ENCODE measurements at regions not wholly inside any gene's neighbourhood (a gene's known extent, or its start where the extent isn't known, plus 50 kb on each side); places are given as distances from the start of the nearest gene placed in this dataset.

DNA sequence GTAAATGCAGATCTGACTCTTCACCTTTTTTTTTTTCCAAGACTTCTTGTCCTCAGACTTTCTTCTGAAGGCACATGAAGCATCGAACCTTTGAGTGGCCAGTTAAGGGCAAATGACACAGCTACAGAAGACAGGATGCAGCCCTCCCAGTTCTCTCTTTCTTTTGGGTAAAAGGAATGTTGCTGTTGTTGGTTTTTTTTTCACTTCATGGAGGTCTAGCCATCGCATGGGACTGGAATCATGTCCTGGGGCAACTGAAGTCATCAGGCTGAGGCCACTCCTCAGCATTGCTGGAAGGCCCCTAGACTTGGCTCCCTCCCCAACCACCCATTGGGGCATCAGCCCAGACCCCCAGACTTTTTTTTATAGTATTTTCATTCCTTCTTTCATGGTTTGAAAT, 896.5 kb downstream of the SORCS1 start:
- Histone ChIP-seq H3K4me2 (ENCODE audit: low read depth, low read length) (no peak overlapping the region), H3K9me1 (ENCODE audit: insufficient read depth, low read length) (no peaks in the 10 kb centered on the region), H4K8ac (ENCODE audit: low read depth in 2 of 2, low read length in 2 of 2) (no peak overlapping the region), H3K56ac (ENCODE audit: extremely low read depth, insufficient read depth, low read length) (no peak overlapping the region), H3K4me3 (ENCODE audit: insufficient read depth, low read depth, low read length) (no peak overlapping the region), H3K18ac (ENCODE audit: low read depth, low read length) (no peak overlapping the region), H3K36me3 (ENCODE audit: control insufficient read depth, insufficient read depth, low read length) (no peaks in the 10 kb centered on the region), H2AK5ac (ENCODE audit: low read depth, low read length) (no peak overlapping the region), H2BK120ac (ENCODE audit: low read depth, low read length) (no peak overlapping the region), H3K14ac (replicated peaks; ENCODE audit: low read depth, low read length) (no peak overlapping the region), H2BK5ac (ENCODE audit: low read depth, low read length, poor library complexity, severe bottlenecking) (no peak overlapping the region), H4K91ac (ENCODE audit: insufficient read depth, low read depth, low read length) (no peak overlapping the region), H2BK20ac (ENCODE audit: low read depth, low read length) (no peak overlapping the region), H2AK9ac (replicated peaks; ENCODE audit: low read depth, low read length, poor library complexity) (no peak overlapping the region), H2AFZ (replicated peaks; ENCODE audit: low read length, poor library complexity) (no peak overlapping the region), H3K27me3 (ENCODE audit: control insufficient read depth, insufficient read depth, low read length) (no peaks in the 10 kb centered on the region), H3K79me1 (ENCODE audit: low read depth in 1 of 2, low read length in 2 of 2) (no peaks in the 10 kb centered on the region), H3K9ac (ENCODE audit: low read depth, low read length) (no peak overlapping the region), H3K27ac (ENCODE audit: insufficient read depth, low read length) (no peak overlapping the region), H3K23ac (ENCODE audit: low read depth, low read length) (no peak overlapping the region), H2BK15ac (ENCODE audit: low read depth, low read length) (no peak overlapping the region), H3K4ac (ENCODE audit: low read depth, low read length) (no peak overlapping the region), H4K5ac (ENCODE audit: low read depth, low read length) (no peak overlapping the region), H4K20me1 (ENCODE audit: insufficient read depth, low read length) (no peaks in the 10 kb centered on the region), H3K9me3 (ENCODE audit: control insufficient read depth, insufficient read depth, low read length) (peaks cover 10% of the 10 kb centered on the region; the same call in 1 of the 2 replicates), H3K4me1 (ENCODE audit: control insufficient read depth, insufficient read depth, low read length) (no peaks in the 10 kb centered on the region)
- DNase-seq (no peak), ATAC-seq (ENCODE audit: low read depth) (no peak)
- ChIA-PET POLR2A (ENCODE audit: unreplicated experiment) (no interaction called here), CTCF (no interaction called here)
- intact Hi-C loops (cut with micrococcal nuclease) (no loop called here), dilution Hi-C loops (cut with HindIII; ENCODE audit: low sequenced_read_pairs, unreplicated experiment) (no loop called here), in situ Hi-C loops (cut with MboI; ENCODE audit: low sequenced_read_pairs) (no loop called here)
- no CpG with 5 or more reads among the region's 2 CpGs for WGBS, 2 experiments (ENCODE audit: extremely low coverage in 2 of 2, insufficient read length in 1 of 2)
- no peak for TF ChIP-seq USF2 (IDR thresholded peaks at IDR 0.05; ENCODE audit: low read depth, low read length)
- TF ChIP-seq MAFK (IDR thresholded peaks at IDR 0.05; ENCODE audit: low read depth, low read length), result no peak
- TF ChIP-seq CTCF (conservative IDR thresholded peaks at IDR 0.05; ENCODE audit: low read depth, low read length), result no peak
- no peak for TF ChIP-seq SMC3 (IDR thresholded peaks at IDR 0.05; ENCODE audit: low read depth, low read length)
- no peak for TF ChIP-seq RAD21 (IDR thresholded peaks at IDR 0.05; ENCODE audit: low read length)
- TF ChIP-seq FOS (IDR thresholded peaks at IDR 0.05; ENCODE audit: low read depth, low read length), result no peak
- BruUV-seq (replicated peaks), result no TSS peak
